NB4 (cell line): ENCODE measurements at regions not wholly inside any gene's neighbourhood (a gene's known extent, or its start where the extent isn't known, plus 50 kb on each side); places are given as distances from the start of the nearest gene placed in this dataset.

ENCODE experiments used
- CTCF ChIP-seq: IDR thresholded peaks from one replicate; pipeline ENCODE4 v1.5.1; 2012; ENCODE audit warnings: low read depth, low read length
- MAX ChIP-seq: IDR thresholded peaks from 2 replicates; pipeline ENCODE4 v1.6.1; 2011; ENCODE audit warnings: low read depth, low read length
- MYC ChIP-seq: IDR thresholded peaks from 2 replicates; pipeline ENCODE4 v1.6.1; 2011; ENCODE audit warnings: low read depth, low read length
- POLR2A ChIP-seq: IDR thresholded peaks from 2 replicates; pipeline ENCODE4 v1.6.1; 2011; ENCODE audit warnings: mild to moderate bottlenecking; ENCODE audit not compliant: insufficient read length; ENCODE audit errors: extremely low read depth

- TF ChIP-seq CTCF: no peak
- no peak for TF ChIP-seq POLR2A
- TF ChIP-seq MAX: no peak
- TF ChIP-seq MYC: no peak
Measured at GRCh38 chr18:25737710-25738311, 352.6 kb downstream of the SS18 start.
